ENCODE measurements at regions not wholly inside any gene's neighbourhood (a gene's known extent, or its start where the extent isn't known, plus 50 kb on each side); places are given as distances from the start of the nearest gene placed in this dataset.

- no peak for DNase-seq (ENCODE audit: low read depth in 2 of 2)
Measured at GRCh38 chr13:33891196-33891742, 73.3 kb downstream of the RFC3 start.

- DNase-seq (ENCODE audit: low read depth in 2 of 2): no peak
Measured at GRCh38 chr13:33893559-33893958, 75.6 kb downstream of the RFC3 start.

GRCh38 chr13:33904431-33904830 is 86.5 kb downstream of the RFC3 start:
- no peak for DNase-seq (ENCODE audit: low read depth in 2 of 2)

GRCh38 chr13:33908116-33908515 is 90.2 kb downstream of the RFC3 start:
- DNase-seq (ENCODE audit: low read depth in 2 of 2): no peak

GRCh38 chr13:33910255-33910654 is 92.3 kb downstream of the RFC3 start:
- no peak for DNase-seq (ENCODE audit: low read depth in 2 of 2)

GRCh38 chr13:33911521-33911920 is 93.6 kb downstream of the RFC3 start:
- no peak for DNase-seq (ENCODE audit: low read depth in 2 of 2)

GRCh38 chr13:33913829-33914228 is 95.9 kb downstream of the RFC3 start:
- no peak for DNase-seq (ENCODE audit: low read depth in 2 of 2)

- DNase-seq (ENCODE audit: low read depth in 2 of 2): no peak
Measured at GRCh38 chr13:33917190-33917589, 99.2 kb downstream of the RFC3 start.

- no peak for DNase-seq (ENCODE audit: low read depth in 2 of 2)
Measured at GRCh38 chr13:33918199-33918932, 100.4 kb downstream of the RFC3 start.

- no peak for DNase-seq (ENCODE audit: low read depth in 2 of 2)
Measured at GRCh38 chr13:33919120-33919519, 101.2 kb downstream of the RFC3 start.

- DNase-seq (ENCODE audit: low read depth in 2 of 2): no peak
Measured at GRCh38 chr13:33925563-33925962, 107.6 kb downstream of the RFC3 start.

GRCh38 chr13:33927315-33927714 is 109.4 kb downstream of the RFC3 start:
- no peak for DNase-seq (ENCODE audit: low read depth in 2 of 2)

GRCh38 chr13:33931397-33932311 is 113.7 kb downstream of the RFC3 start:
- DNase-seq (ENCODE audit: low read depth in 2 of 2): no peak

GRCh38 chr13:33932769-33933406 is 114.9 kb downstream of the RFC3 start:
- DNase-seq (ENCODE audit: low read depth in 2 of 2): no peak

GRCh38 chr13:33933810-33934209 is 115.9 kb downstream of the RFC3 start:
- DNase-seq (ENCODE audit: low read depth in 2 of 2): no peak

- DNase-seq (ENCODE audit: low read depth in 2 of 2): no peak
Measured at GRCh38 chr13:33934343-33934742, 116.4 kb downstream of the RFC3 start.

- no peak for DNase-seq (ENCODE audit: low read depth in 2 of 2)
Measured at GRCh38 chr13:33934951-33935371, 117.0 kb downstream of the RFC3 start.

GRCh38 chr13:33935969-33936368 is 118.0 kb downstream of the RFC3 start:
- no peak for DNase-seq (ENCODE audit: low read depth in 2 of 2)

- no peak for DNase-seq (ENCODE audit: low read depth in 2 of 2)
Measured at GRCh38 chr13:33937373-33938098, 119.6 kb downstream of the RFC3 start.

- DNase-seq (ENCODE audit: low read depth in 2 of 2): no peak
Measured at GRCh38 chr13:33940256-33940655, 122.3 kb downstream of the RFC3 start.

GRCh38 chr13:33940898-33941297 is 122.9 kb downstream of the RFC3 start:
- no peak for DNase-seq (ENCODE audit: low read depth in 2 of 2)

Measured in stimulated activated CD4-positive, alpha-beta T cell treated with anti-CD3 and anti-CD28 coated beads, Interleukin-15, amount 100 ng/mL, for 48 hours (primary cell).